ENCODE measurements at regions not wholly inside any gene's neighbourhood (a gene's known extent, or its start where the extent isn't known, plus 50 kb on each side); places are given as distances from the start of the nearest gene placed in this dataset.

DNA sequence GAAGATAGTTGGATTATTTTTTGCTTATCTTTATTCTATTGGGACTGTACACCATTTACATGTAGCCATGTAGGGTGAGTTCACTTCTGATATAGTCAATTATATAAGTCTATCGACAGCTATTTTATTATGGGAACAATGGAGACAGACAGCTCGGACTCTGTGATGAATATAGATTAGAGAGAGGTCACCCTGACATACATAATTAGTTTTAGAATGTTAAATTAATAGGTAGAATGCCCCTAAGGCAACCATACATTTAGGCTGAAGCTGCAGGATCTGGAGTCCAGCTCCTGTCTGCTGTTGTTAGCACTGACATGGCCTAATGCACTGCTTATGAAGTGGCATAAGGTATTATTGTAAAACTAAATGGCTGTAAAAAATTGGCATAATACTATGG lies 700.8 kb downstream of the MAT2B start:
- POLR2A ChIA-PET: no interaction called here
- CTCF ChIA-PET: no interaction called here

DNA sequence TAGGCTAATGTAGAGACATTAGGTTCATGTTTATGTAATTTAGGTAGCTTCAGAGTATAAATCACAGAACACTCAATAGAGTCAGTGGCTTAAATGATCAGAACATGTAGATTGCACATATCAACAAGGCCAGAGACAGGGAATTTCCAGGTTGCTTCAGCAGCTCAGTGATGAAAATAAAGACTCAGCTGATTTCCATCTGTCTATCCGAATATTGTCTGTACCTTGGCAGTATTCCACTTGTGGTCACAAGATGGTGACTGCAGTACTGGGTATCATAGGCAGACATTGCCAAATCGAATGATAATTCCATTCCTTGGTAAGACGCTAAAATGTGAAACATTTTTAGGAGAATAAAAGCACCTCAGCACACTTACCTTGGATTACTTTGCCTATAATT lies 702.2 kb downstream of the MAT2B start:
- TF ChIP-seq, protein P1, sequence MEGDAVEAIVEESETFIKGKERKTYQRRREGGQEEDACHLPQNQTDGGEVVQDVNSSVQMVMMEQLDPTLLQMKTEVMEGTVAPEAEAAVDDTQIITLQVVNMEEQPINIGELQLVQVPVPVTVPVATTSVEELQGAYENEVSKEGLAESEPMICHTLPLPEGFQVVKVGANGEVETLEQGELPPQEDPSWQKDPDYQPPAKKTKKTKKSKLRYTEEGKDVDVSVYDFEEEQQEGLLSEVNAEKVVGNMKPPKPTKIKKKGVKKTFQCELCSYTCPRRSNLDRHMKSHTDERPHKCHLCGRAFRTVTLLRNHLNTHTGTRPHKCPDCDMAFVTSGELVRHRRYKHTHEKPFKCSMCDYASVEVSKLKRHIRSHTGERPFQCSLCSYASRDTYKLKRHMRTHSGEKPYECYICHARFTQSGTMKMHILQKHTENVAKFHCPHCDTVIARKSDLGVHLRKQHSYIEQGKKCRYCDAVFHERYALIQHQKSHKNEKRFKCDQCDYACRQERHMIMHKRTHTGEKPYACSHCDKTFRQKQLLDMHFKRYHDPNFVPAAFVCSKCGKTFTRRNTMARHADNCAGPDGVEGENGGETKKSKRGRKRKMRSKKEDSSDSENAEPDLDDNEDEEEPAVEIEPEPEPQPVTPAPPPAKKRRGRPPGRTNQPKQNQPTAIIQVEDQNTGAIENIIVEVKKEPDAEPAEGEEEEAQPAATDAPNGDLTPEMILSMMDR (IDR thresholded peaks at IDR 0.05; ENCODE audit: control extremely low read depth, extremely low read depth, low read depth, missing control alignments): no peak
- DNase-seq (ENCODE audit: extremely low spot score): no peak
- CTCF ChIA-PET: interaction anchor here (0.6 kb wide), 1 partner anchor 9 kb away, joined by 3 read pairs; no protein-coding TSS in a partner anchor
- POLR2A ChIA-PET: no interaction called here

More for the DNA sequence above, 700.8 kb downstream of the MAT2B start:
- TF ChIP-seq, protein P1 (IDR thresholded peaks at IDR 0.05; ENCODE audit: control extremely low read depth, extremely low read depth, low read depth, missing control alignments): no peak
- DNase-seq (ENCODE audit: extremely low spot score): no peak

DNA sequence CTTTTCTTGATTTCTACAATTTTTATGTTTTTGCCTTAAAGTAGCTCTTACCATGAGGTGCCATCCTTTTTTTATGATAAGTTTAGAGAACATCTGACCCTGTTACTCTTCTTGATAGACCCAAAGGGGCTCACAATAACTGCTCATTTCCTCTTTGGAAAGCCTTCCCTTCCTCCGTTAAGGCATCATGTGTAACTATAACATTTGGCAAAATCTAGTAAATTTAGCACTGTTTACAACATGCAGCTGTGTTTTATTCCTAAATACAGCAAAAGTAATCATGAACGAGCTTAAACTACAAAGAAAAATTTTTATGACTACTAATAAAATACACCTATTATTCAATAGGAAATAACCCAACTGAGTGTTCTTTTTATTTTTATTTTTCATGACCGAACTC lies 705.1 kb downstream of the MAT2B start:
- TF ChIP-seq, protein P1 (IDR thresholded peaks at IDR 0.05; ENCODE audit: control extremely low read depth, extremely low read depth, low read depth, missing control alignments): no peak
- ChIA-PET CTCF (no interaction called here), POLR2A (no interaction called here)
- DNase-seq (ENCODE audit: extremely low spot score): no peak

DNA sequence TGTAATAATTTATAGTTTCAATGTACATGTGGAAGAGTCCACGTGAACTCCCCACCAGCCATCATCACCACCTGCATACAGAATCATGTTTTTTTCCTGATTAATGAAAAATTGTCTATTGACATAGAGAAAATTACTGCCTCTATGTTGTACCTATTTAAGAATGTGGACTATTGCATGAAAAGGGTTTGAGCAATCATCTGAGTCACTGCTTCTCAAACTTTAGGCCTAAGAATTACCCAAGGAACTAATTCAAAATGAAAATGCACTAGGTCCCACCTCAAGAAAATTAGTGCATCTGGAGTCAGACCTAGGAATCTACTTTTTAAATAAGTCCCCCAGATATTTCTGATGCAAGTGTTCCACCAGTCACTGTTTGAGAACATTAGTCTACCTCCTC lies 709.3 kb downstream of the MAT2B start:
- no peak for DNase-seq (ENCODE audit: extremely low spot score)
- CTCF ChIA-PET: no interaction called here
- POLR2A ChIA-PET: no interaction called here
- TF ChIP-seq, protein P1 (IDR thresholded peaks at IDR 0.05; ENCODE audit: control extremely low read depth, extremely low read depth, low read depth, missing control alignments): no peak

DNA sequence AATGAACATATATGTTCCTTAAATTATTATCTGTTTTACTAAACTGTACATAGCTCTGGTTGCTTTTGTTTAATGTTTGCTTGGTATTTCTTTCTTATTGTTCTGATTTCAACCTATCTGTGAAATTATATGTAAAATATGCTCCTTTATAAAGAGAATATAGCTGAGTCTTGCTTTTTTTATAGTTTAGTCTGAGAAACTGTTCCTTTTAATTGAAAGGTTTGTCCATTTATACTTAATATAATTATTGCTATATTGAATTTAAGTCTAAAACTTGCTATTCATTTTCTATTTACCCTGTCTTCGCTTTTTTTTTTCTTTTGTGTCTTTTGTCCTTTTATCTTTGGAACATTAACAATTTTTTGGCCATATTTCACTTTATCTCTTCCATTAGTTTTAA lies 712.0 kb downstream of the MAT2B start:
- ChIA-PET CTCF (no interaction called here), POLR2A (no interaction called here)
- DNase-seq (ENCODE audit: extremely low spot score): no peak
- TF ChIP-seq, protein P1 (IDR thresholded peaks at IDR 0.05; ENCODE audit: control extremely low read depth, extremely low read depth, low read depth, missing control alignments): no peak

DNA sequence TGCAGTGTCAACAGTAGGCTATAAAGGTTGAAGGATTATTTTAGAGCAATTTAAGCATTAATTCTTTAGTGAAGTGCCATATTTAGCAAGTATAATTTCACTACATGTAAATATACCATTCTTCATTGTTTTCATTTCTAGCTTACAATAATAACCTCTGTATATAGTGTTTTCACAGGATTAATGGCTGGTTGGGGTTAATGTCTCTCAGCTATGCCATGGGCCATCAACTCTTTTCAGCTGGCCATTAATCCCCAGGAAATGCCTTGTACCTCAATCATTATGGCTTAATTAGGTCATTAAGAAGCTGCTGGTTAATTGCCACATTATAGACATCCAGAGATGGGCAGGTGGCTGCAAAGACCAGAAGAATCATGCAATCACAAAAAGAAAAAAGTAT lies 715.1 kb downstream of the MAT2B start:
- TF ChIP-seq, protein P1 (IDR thresholded peaks at IDR 0.05; ENCODE audit: control extremely low read depth, extremely low read depth, low read depth, missing control alignments): no peak
- ChIA-PET POLR2A (no interaction called here), CTCF (no interaction called here)
- no peak for DNase-seq (ENCODE audit: extremely low spot score)

DNA sequence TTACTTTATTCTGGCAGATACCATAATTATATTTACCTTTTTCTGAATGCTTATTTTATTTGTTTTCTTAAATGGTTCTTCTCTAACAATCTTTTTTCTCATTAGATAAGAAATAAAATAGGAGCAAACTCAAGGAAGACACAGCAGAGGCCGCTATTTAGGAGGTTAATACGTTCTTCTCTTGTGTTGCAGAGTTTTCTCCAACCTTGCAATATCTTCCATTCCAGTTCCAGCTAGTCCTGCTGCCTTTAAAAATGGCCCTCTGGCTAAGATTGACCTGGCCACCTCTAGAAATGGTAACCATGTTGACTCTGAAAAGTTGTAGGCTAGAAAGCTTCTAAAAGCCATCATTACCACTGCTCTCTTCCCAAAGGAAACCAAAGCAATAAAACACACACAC lies 718.8 kb downstream of the MAT2B start:
- no peak for DNase-seq (ENCODE audit: extremely low spot score)
- CTCF ChIA-PET: no interaction called here
- POLR2A ChIA-PET: no interaction called here
- TF ChIP-seq, protein P1 (IDR thresholded peaks at IDR 0.05; ENCODE audit: control extremely low read depth, extremely low read depth, low read depth, missing control alignments): no peak

Data from GM10248 (cell line).